HG03442 (cell line): ENCODE measurements at regions not wholly inside any gene's neighbourhood (a gene's known extent, or its start where the extent isn't known, plus 50 kb on each side); places are given as distances from the start of the nearest gene placed in this dataset.

Experiments used
- ATAC-seq: cut with Tn5 transposase; IDR thresholded peaks from one replicate; pipeline ENCODE4 v1.9.1; 2021; ENCODE audit warnings: mild to moderate bottlenecking, moderate library complexity; ENCODE audit not compliant: unreplicated experiment

- no peak for ATAC-seq
Measured at GRCh38 chr6:22042706-22043105, 254.1 kb downstream of the PRL start.

GRCh38 chr6:22043284-22043962 lies 253.4 kb downstream of the PRL start:
- ATAC-seq, result no peak

GRCh38 chr6:22045261-22045912 lies 251.4 kb downstream of the PRL start:
- ATAC-seq, result no peak

- no peak for ATAC-seq
Measured at GRCh38 chr6:22049002-22049401, 247.8 kb downstream of the PRL start.

- ATAC-seq, result no peak
Measured at GRCh38 chr6:22053391-22053997, 243.3 kb downstream of the PRL start.

DNA sequence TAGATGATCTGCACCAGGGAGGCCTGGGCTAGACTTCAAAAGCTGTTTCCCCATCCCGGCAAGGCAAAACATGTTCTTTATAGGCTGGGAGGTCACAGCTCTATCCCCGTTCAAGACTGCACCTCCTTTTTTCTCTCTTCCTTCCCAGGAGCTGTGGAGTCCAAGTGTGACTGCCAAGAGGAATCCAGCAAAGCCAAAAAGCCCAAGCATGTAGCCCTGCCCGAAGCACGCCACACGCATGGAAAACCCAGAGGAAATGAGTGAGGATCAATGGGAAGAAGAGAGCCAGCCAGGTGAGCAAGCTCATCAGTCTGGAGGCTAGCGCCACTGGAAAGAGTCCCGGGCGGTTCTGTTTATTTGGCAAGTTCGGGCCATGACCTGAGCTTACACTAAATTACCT lies 240.4 kb downstream of the PRL start:
- ATAC-seq, result no peak

GRCh38 chr6:22057962-22058361 lies 238.9 kb downstream of the PRL start:
- no peak for ATAC-seq

- ATAC-seq, result no peak
Measured at GRCh38 chr6:22059126-22059525, 237.7 kb downstream of the PRL start.

DNA sequence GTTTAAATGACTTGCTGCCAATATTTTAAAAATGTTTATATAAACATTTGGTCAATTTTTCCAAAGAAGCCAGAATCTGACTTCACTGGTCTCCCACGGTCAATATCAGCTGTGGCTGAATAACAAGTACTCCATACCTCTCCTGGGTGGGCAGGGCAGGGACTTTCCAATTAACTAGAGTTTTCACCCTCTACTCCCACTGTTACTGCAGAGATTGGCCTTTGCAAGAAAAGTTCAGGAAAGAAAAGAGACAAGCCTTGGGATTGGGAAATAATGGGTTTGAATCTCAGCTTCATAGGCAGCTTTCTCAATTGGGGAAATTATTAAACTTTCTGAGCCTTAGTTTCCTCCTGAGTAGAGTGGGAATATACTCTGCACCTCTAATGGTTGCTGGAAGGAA lies 236.9 kb downstream of the PRL start:
- ATAC-seq, result no peak

DNA sequence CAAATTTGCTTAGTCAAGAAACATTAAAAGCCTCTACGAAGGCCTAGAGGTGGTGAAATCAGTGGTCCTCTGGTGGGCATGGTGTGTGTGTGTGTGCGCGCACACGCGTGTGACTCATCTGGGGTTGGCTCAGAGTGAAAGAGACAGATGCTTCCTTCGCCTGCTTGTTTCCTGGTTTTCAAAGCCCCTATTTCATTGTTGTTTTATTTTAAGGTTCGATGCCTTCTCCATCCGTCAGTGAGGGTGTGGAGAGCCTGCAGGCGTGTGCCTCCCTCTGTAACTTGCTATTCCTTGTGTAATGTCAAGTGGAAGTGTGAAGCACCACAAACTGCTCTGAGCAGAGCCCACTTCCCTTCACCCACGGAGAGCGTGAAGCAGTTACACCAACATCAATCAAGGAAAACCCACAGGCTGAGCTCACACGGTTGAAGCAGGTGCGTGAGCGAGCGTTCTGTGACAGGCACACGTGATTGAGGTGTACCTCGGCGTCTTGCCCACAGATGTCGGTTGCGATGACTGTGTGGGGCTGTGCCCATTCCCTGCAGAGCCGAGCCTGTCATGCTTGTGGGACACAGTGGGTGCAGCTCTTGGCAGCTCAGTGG lies 233.9 kb downstream of the PRL start:
- peak; percentile 73 for ATAC-seq

- no peak for ATAC-seq
Measured at GRCh38 chr6:22064558-22064957, 232.3 kb downstream of the PRL start.

GRCh38 chr6:22067122-22067521 lies 229.7 kb downstream of the PRL start:
- no peak for ATAC-seq

DNA sequence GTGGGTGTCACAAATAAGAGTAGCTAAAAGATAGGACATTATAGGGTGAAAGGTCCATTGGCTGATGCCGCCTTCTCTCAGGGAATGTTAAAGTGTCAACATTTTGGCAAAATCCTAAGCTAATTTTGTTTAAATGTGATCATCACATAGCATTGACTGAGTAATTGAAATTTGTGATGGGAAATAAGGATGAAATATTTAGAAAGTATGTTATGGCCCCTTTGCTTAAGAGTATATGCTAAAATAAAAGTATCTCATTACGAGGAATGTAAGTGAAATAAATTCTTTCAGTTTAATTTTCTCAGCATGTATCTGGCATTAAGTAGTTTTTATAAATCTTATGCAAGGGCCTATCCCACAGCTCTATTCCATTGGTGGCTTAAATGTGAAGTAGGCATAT lies 229.2 kb downstream of the PRL start:
- no peak for ATAC-seq

- ATAC-seq, result peak; percentile 75
Measured at GRCh38 chr6:22068561-22069305, 228.1 kb downstream of the PRL start.

- ATAC-seq, result no peak
Measured at GRCh38 chr6:22069306-22069800, 227.5 kb downstream of the PRL start.

GRCh38 chr6:22071270-22072041 lies 225.4 kb downstream of the PRL start:
- ATAC-seq, result no peak

DNA sequence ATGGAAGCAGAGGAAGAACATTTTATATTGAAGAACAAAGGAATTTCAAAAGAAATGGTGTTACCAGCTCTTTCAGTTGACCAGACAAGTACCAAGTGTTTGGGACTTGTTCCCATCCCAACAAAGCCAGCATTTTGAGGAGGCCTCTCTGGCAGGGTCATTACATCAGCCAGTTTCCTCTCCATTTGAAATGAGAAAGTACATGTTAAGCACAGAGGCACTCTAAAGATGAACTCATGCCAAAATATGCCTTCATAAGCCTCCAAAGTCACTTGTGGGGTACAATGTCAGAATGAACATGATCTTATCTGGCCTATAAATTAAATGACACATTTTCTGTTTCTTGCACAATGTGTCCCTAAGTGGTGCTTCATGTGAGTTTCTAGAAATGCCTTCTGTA lies 223.9 kb downstream of the PRL start:
- ATAC-seq, result no peak

GRCh38 chr6:22073516-22074198 lies 223.2 kb downstream of the PRL start:
- no peak for ATAC-seq

DNA sequence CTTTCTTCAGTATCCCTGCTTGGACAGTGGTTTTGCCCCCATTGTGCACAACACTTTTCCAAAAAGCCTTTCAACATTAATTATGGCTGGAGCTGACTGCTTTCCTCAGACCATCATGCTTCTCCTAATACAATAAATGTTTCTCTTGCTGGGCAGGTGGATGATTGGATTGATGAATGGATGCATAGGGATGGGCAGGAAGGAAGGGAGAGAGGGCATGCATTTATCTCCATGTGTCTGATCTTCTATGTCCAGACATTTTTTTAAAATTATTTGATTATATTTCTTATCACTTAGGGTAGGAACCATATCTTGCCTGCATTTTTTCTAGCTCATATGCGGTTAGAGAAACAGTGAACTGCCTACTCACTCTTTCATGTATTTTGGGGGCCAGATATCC lies 218.5 kb downstream of the PRL start:
- no peak for ATAC-seq
